Fibroblast of skin of right biceps (primary cell): ENCODE measurements at regions not wholly inside any gene's neighbourhood (a gene's known extent, or its start where the extent isn't known, plus 50 kb on each side); places are given as distances from the start of the nearest gene placed in this dataset.
A peak's percentile ranks its signal among the peaks of the same experiment; 100 is the strongest.

Experiments used
- DNase-seq: peaks from one replicate; pipeline ENCODE4 v3.0.0-alpha.2; 2013

GRCh38 chr6:25013246-25013645, 77.5 kb upstream of the RIPOR2 start:
- DNase-seq = no peak

- no peak for DNase-seq
These were observed 78.6 kb upstream of the RIPOR2 start for GRCh38 chr6:25014369-25014768.

- peak; percentile 73 for DNase-seq
These were observed 79.2 kb upstream of the RIPOR2 start for GRCh38 chr6:25014791-25015560.

- DNase-seq = peak; percentile 74
These were observed 80.4 kb upstream of the RIPOR2 start for GRCh38 chr6:25016014-25016720.

GRCh38 chr6:25017486-25017885, 81.7 kb upstream of the RIPOR2 start:
- DNase-seq = no peak

- DNase-seq = peak; percentile 59
These were observed 82.3 kb upstream of the RIPOR2 start for GRCh38 chr6:25017932-25018567.

- DNase-seq = no peak
These were observed 82.8 kb upstream of the RIPOR2 start for GRCh38 chr6:25018568-25018954.

- DNase-seq = peak; percentile 56
These were observed 86.4 kb upstream of the RIPOR2 start for GRCh38 chr6:25022140-25022553.

GRCh38 chr6:25023781-25024180, 88.0 kb upstream of the RIPOR2 start:
- no peak for DNase-seq

GRCh38 chr6:25024821-25025220, 89.1 kb upstream of the RIPOR2 start:
- no peak for DNase-seq

- no peak for DNase-seq
These were observed 89.6 kb upstream of the RIPOR2 start for GRCh38 chr6:25025248-25025918.

- no peak for DNase-seq
These were observed 90.2 kb upstream of the RIPOR2 start for GRCh38 chr6:25025919-25026301.

GRCh38 chr6:25026723-25027122, 91.0 kb upstream of the RIPOR2 start:
- no peak for DNase-seq

- no peak for DNase-seq
These were observed 91.6 kb upstream of the RIPOR2 start for GRCh38 chr6:25027221-25027916.

- no peak for DNase-seq
These were observed 92.6 kb upstream of the RIPOR2 start for GRCh38 chr6:25028328-25028727.

GRCh38 chr6:25032934-25033333, 97.2 kb upstream of the RIPOR2 start:
- no peak for DNase-seq

- no peak for DNase-seq
These were observed 98.7 kb upstream of the RIPOR2 start for GRCh38 chr6:25034431-25034921.

GRCh38 chr6:25035174-25035511, 99.4 kb upstream of the RIPOR2 start:
- DNase-seq = no peak

GRCh38 chr6:25035512-25036435, 100.0 kb upstream of the RIPOR2 start:
- DNase-seq = no peak

GRCh38 chr6:25036461-25036860, 100.7 kb upstream of the RIPOR2 start:
- no peak for DNase-seq

GRCh38 chr6:25038300-25038699, 102.5 kb upstream of the RIPOR2 start:
- DNase-seq = no peak

- DNase-seq = no peak
These were observed 103.2 kb upstream of the RIPOR2 start for GRCh38 chr6:25038999-25039398.
